Fibroblast of the conjunctiva (primary cell): ENCODE measurements at regions not wholly inside any gene's neighbourhood (a gene's known extent, or its start where the extent isn't known, plus 50 kb on each side); places are given as distances from the start of the nearest gene placed in this dataset.
"Not testable (repeated sequence)": the region's sequence is repeated elsewhere in the genome, so short reads cannot be mapped to it uniquely, and the experiment has no call there.

Experiments
- DNase-seq: peaks from one replicate; pipeline ENCODE4 v3.0.0-alpha.2; 2010; ENCODE audit warnings: low read depth

- no peak for DNase-seq
Measured at GRCh38 chr5:15383469-15383868, 116.5 kb upstream of the FBXL7 start.

GRCh38 chr5:15383021-15383420, 117.0 kb upstream of the FBXL7 start:
- no peak for DNase-seq

GRCh38 chr5:15377573-15378340, 122.2 kb upstream of the FBXL7 start:
- no peak for DNase-seq

- no peak for DNase-seq
Measured at GRCh38 chr5:15376803-15377202, 123.2 kb upstream of the FBXL7 start.

- DNase-seq = no peak
Measured at GRCh38 chr5:15376088-15376487, 123.9 kb upstream of the FBXL7 start.

GRCh38 chr5:15375559-15375958, 124.4 kb upstream of the FBXL7 start:
- DNase-seq = no peak

- DNase-seq = no peak
Measured at GRCh38 chr5:15374886-15375285, 125.1 kb upstream of the FBXL7 start.

GRCh38 chr5:15373151-15373550, 126.8 kb upstream of the FBXL7 start:
- no peak for DNase-seq

GRCh38 chr5:15371184-15371583, 128.8 kb upstream of the FBXL7 start:
- DNase-seq = no peak

- no peak for DNase-seq
Measured at GRCh38 chr5:15368835-15369234, 131.1 kb upstream of the FBXL7 start.

- DNase-seq = no peak
Measured at GRCh38 chr5:15367489-15367888, 132.5 kb upstream of the FBXL7 start.

- DNase-seq = no peak
Measured at GRCh38 chr5:15366676-15367391, 133.1 kb upstream of the FBXL7 start.

- no peak for DNase-seq
Measured at GRCh38 chr5:15365070-15365469, 134.9 kb upstream of the FBXL7 start.

- no peak for DNase-seq
Measured at GRCh38 chr5:15363601-15364000, 136.4 kb upstream of the FBXL7 start.

- not testable (repeated sequence) for DNase-seq
Measured at GRCh38 chr5:15357092-15357453, 142.9 kb upstream of the FBXL7 start.

GRCh38 chr5:15356308-15357091, 143.5 kb upstream of the FBXL7 start:
- not testable (repeated sequence) for DNase-seq

GRCh38 chr5:15354021-15354420, 146.0 kb upstream of the FBXL7 start:
- DNase-seq = peak; percentile 36

- no peak for DNase-seq
Measured at GRCh38 chr5:15353086-15353645, 146.8 kb upstream of the FBXL7 start.

GRCh38 chr5:15350614-15351013, 149.4 kb upstream of the FBXL7 start:
- DNase-seq = no peak

GRCh38 chr5:15346738-15347137, 153.2 kb upstream of the FBXL7 start:
- no peak for DNase-seq

- DNase-seq = no peak
Measured at GRCh38 chr5:15344954-15345353, 155.0 kb upstream of the FBXL7 start.

GRCh38 chr5:15338546-15338945, 161.4 kb upstream of the FBXL7 start:
- no peak for DNase-seq
